ENCODE measurements at regions not wholly inside any gene's neighbourhood (a gene's known extent, or its start where the extent isn't known, plus 50 kb on each side); places are given as distances from the start of the nearest gene placed in this dataset.

DNA sequence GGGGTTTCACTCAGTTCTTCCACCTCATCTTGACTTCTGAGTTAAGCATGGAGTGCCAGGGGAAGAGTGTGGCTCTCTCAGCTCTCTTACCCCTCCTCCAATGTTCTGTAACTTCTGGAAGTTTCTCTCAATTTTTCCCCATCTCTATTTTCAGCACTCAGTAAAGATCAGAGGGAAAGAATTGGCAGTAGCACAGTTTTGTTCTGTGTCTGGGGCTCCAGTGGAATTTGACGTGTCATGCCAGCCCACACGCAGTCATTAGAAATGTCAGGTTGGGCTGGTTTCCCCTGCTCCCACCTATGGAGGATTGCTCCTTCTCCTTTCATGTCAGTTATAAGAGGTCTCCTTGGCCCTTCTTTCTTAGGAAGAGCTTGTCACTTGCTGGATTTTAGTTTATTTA is 104.6 kb upstream of the COL3A1 start:
- TF ChIP-seq, protein P1, sequence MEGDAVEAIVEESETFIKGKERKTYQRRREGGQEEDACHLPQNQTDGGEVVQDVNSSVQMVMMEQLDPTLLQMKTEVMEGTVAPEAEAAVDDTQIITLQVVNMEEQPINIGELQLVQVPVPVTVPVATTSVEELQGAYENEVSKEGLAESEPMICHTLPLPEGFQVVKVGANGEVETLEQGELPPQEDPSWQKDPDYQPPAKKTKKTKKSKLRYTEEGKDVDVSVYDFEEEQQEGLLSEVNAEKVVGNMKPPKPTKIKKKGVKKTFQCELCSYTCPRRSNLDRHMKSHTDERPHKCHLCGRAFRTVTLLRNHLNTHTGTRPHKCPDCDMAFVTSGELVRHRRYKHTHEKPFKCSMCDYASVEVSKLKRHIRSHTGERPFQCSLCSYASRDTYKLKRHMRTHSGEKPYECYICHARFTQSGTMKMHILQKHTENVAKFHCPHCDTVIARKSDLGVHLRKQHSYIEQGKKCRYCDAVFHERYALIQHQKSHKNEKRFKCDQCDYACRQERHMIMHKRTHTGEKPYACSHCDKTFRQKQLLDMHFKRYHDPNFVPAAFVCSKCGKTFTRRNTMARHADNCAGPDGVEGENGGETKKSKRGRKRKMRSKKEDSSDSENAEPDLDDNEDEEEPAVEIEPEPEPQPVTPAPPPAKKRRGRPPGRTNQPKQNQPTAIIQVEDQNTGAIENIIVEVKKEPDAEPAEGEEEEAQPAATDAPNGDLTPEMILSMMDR (IDR thresholded peaks at IDR 0.05) = no peak
- TF ChIP-seq POLR2A (IDR thresholded peaks at IDR 0.05) = no peak

All from testis (tissue), 2 donors.